Thoracic aorta (tissue), 2 donors: ENCODE measurements at regions not wholly inside any gene's neighbourhood (a gene's known extent, or its start where the extent isn't known, plus 50 kb on each side); places are given as distances from the start of the nearest gene placed in this dataset.

Experiments
- ATAC-seq: fragments of 150-250 bp; one replicate; pipeline ENCODE4 v1.8.0; 2017; ENCODE audit warnings: low read depth; ENCODE audit not compliant: insufficient number of reproducible peaks, low FRiP score
- DNase-seq: peaks from one replicate; pipeline ENCODE4 v3.0.0-alpha.2; 2020; ENCODE audit warnings: low spot score
- H3K27ac ChIP-seq, 2 donors: fragments of 200-600 bp; sonication (generic); 1 replicate in 1 of 2; 2 replicates in 1 of 2; pipeline ENCODE4 v1.5.1; 2016; ENCODE audit warnings: mild to moderate bottlenecking in 2 of 2, moderate library complexity in 2 of 2
- H3K27me3 ChIP-seq: fragments of 200-600 bp; sonication (generic); replicated peaks from 2 replicates; pipeline ENCODE4 v1.6.0; 2016; ENCODE audit warnings: mild to moderate bottlenecking; ENCODE audit not compliant: insufficient read depth
- H3K36me3 ChIP-seq: fragments of 200-600 bp; sonication (generic); one replicate; pipeline ENCODE4 v1.5.1; 2016
- H3K4me1 ChIP-seq, 2 donors: fragments of 200-600 bp; sonication (generic); 1 replicate in 1 of 2; 2 replicates in 1 of 2; pipeline versions ENCODE4 v1.5.1 to v1.6.0; 2016; ENCODE audit warnings: low read depth in 2 of 2, mild to moderate bottlenecking in 1 of 2; ENCODE audit not compliant: control insufficient read depth in 1 of 2
- H3K4me3 ChIP-seq: fragments of 200-600 bp; sonication (generic); 2 replicates; pipeline ENCODE4 v1.5.1; 2016; ENCODE audit warnings: mild to moderate bottlenecking
- H3K9me3 ChIP-seq: fragments of 200-600 bp; sonication (generic); 2 replicates; pipeline ENCODE4 v1.5.1; 2016
- CTCF ChIP-seq: fragments of 200-600 bp; sonication (generic); IDR thresholded peaks from one replicate; pipeline ENCODE4 v1.5.1; 2019; ENCODE audit warnings: antibody characterized with exemption

- Histone ChIP-seq H3K36me3 (no peaks in the 10 kb centered on the region), H3K4me3 (no peak overlapping the region), H3K27ac (no peak overlapping the region), H3K27me3 (no peaks in the 10 kb centered on the region), H3K9me3 (no peaks in the 10 kb centered on the region), H3K4me1 (no peaks in the 10 kb centered on the region)
- no peak for TF ChIP-seq CTCF
- no peak for ATAC-seq
- no peak for DNase-seq
Observed at GRCh38 chr9:134494273-134494815, 147.3 kb upstream of the COL5A1 start.

GRCh38 chr9:134494905-134495304, 146.7 kb upstream of the COL5A1 start:
- Histone ChIP-seq H3K36me3 (no peaks in the 10 kb centered on the region), H3K4me3 (no peak overlapping the region), H3K9me3 (no peaks in the 10 kb centered on the region), H3K4me1 (no peaks in the 10 kb centered on the region), H3K27me3 (no peaks in the 10 kb centered on the region), H3K27ac (no peak overlapping the region)
- TF ChIP-seq CTCF: no peak
- DNase-seq (no peak), ATAC-seq (no peak)

- H3K27ac ChIP-seq: no peak overlapping the region
- no peaks in the 10 kb centered on the region for H3K27me3 ChIP-seq
- H3K4me3 ChIP-seq: no peak overlapping the region
- ATAC-seq (no peak), DNase-seq (no peak)
- no peaks in the 10 kb centered on the region for H3K36me3 ChIP-seq
- no peaks in the 10 kb centered on the region for H3K4me1 ChIP-seq
- H3K9me3 ChIP-seq: no peaks in the 10 kb centered on the region
- no peak for TF ChIP-seq CTCF
Observed at GRCh38 chr9:134495881-134496412, 145.7 kb upstream of the COL5A1 start.

- TF ChIP-seq CTCF: no peak
- Histone ChIP-seq H3K9me3 (no peaks in the 10 kb centered on the region), H3K4me3 (no peak overlapping the region), H3K27me3 (no peaks in the 10 kb centered on the region), H3K27ac (no peak overlapping the region), H3K36me3 (no peaks in the 10 kb centered on the region), H3K4me1 (no peaks in the 10 kb centered on the region)
- ATAC-seq: no peak
- no peak for DNase-seq
Observed at GRCh38 chr9:134496413-134497282, 145.0 kb upstream of the COL5A1 start.

GRCh38 chr9:134497283-134497860, 144.2 kb upstream of the COL5A1 start:
- no peaks in the 10 kb centered on the region for H3K9me3 ChIP-seq
- DNase-seq: no peak

More at GRCh38 chr9:134497283-134497860, 144.2 kb upstream of the COL5A1 start:
- H3K27me3 ChIP-seq: no peaks in the 10 kb centered on the region
- no peaks in the 10 kb centered on the region for H3K36me3 ChIP-seq
- no peak overlapping the region for H3K4me3 ChIP-seq
- no peak overlapping the region for H3K27ac ChIP-seq
- H3K4me1 ChIP-seq: no peaks in the 10 kb centered on the region
- ATAC-seq: no peak
- TF ChIP-seq CTCF: no peak
